ENCODE measurements at regions not wholly inside any gene's neighbourhood (a gene's known extent, or its start where the extent isn't known, plus 50 kb on each side); places are given as distances from the start of the nearest gene placed in this dataset.
"Not testable (repeated sequence)": the region's sequence is repeated elsewhere in the genome, so short reads cannot be mapped to it uniquely, and the experiment has no call there.

GRCh38 chr2:168335254-168335653 is 87.9 kb upstream of the STK39 start:
- H3K56ac ChIP-seq (replicated peaks; ENCODE audit: insufficient read length, low read depth, low read length); H3K9me3 ChIP-seq (ENCODE audit: insufficient read depth in 2 of 2, low read depth in 1 of 2, low read length in 1 of 2); H4K8ac ChIP-seq (ENCODE audit: extremely low read depth, insufficient read depth, low read length); H3K27ac ChIP-seq (ENCODE audit: low read depth, low read length); H2BK120ac ChIP-seq (replicated peaks; ENCODE audit: low read depth, low read length); H2BK20ac ChIP-seq (ENCODE audit: low read length); H4K91ac ChIP-seq (replicated peaks; ENCODE audit: insufficient read length, low read length); H2BK15ac ChIP-seq (ENCODE audit: low read length); H3K18ac ChIP-seq (ENCODE audit: extremely low read depth, low read length); H2AK5ac ChIP-seq (ENCODE audit: low read depth, low read length); H3K9ac ChIP-seq (replicated peaks in 1 of 4; ENCODE audit: extremely low read depth in 1 of 4, low read depth in 3 of 4, low read length in 3 of 4); H3K23ac ChIP-seq (ENCODE audit: insufficient read length); H2AFZ ChIP-seq (ENCODE audit: low read length); H3K23me2 ChIP-seq (ENCODE audit: low read depth, low read length); H4K5ac ChIP-seq (ENCODE audit: insufficient read length, low read depth, low read length); H3K4me2 ChIP-seq (ENCODE audit: insufficient read depth in 1 of 2, low read depth in 2 of 2, low read length in 2 of 2); DNase-seq (ENCODE audit: low read depth in 1 of 2, low spot score in 2 of 2); H3K4me3 ChIP-seq (ENCODE audit: extremely low read depth in 1 of 4, insufficient read depth in 2 of 4, low read depth in 3 of 4, low read length in 4 of 4); H3K79me1 ChIP-seq (ENCODE audit: low read depth, low read length); H2BK12ac ChIP-seq (ENCODE audit: low read depth, low read length); H4K20me1 ChIP-seq (replicated peaks in 1 of 2; ENCODE audit: control insufficient read depth in 1 of 2, insufficient read depth in 2 of 2, low read length in 2 of 2); FAIRE-seq; H3K14ac ChIP-seq (ENCODE audit: insufficient read length); H3K79me2 ChIP-seq (ENCODE audit: control insufficient read depth in 1 of 2, insufficient read depth in 2 of 2, low read length in 2 of 2); H3K27me3 ChIP-seq (replicated peaks in 1 of 4; ENCODE audit: control insufficient read depth in 3 of 4, extremely low read depth in 1 of 4, insufficient read depth in 3 of 4, low read length in 3 of 4); H3K4ac ChIP-seq (replicated peaks; ENCODE audit: insufficient read length, low read depth, low read length); H3K36me3 ChIP-seq (ENCODE audit: control insufficient read depth in 2 of 4, insufficient read depth in 4 of 4, low read length in 3 of 4); H2BK5ac ChIP-seq (ENCODE audit: low read depth, low read length): not testable (repeated sequence)
- WGBS, 2 experiments (ENCODE audit: extremely low coverage in 1 of 2, insufficient coverage in 1 of 2, insufficient read length in 1 of 2, insufficient replicate concordance in 2 of 2, low coverage in 1 of 2, low lambda C conversion rate in 2 of 2, missing lambda C conversion rate in 1 of 2) = 89% methylated on average over 8 of the region's 8 CpGs; no CpG with 5 or more reads in 1 of the 2 experiments
- peaks cover 0 to 18% (median 3%) of the 10 kb centered on the region in 4 experiments; a peak in 3 of 7 replicates for H3K4me1 ChIP-seq (replicated peaks in 1 of 4; ENCODE audit: control insufficient read depth in 3 of 4, insufficient read depth in 4 of 4, low read length in 3 of 4)
- ChIA-PET CTCF (ENCODE audit: partially characterized antibody) (interaction anchor here (2.4 kb wide), 1 partner anchor 12 kb away, joined by 6 read pairs; no protein-coding TSS in a partner anchor), POLR2A (ENCODE audit: partially characterized antibody) (interaction anchor here (0.6 kb wide), 1 partner anchor 438 kb away, joined by 3 read pairs; no protein-coding TSS in a partner anchor)
